ENCODE measurements at regions not wholly inside any gene's neighbourhood (a gene's known extent, or its start where the extent isn't known, plus 50 kb on each side); places are given as distances from the start of the nearest gene placed in this dataset.
"Not testable (repeated sequence)": the region's sequence is repeated elsewhere in the genome, so short reads cannot be mapped to it uniquely, and the experiment has no call there.

DNA sequence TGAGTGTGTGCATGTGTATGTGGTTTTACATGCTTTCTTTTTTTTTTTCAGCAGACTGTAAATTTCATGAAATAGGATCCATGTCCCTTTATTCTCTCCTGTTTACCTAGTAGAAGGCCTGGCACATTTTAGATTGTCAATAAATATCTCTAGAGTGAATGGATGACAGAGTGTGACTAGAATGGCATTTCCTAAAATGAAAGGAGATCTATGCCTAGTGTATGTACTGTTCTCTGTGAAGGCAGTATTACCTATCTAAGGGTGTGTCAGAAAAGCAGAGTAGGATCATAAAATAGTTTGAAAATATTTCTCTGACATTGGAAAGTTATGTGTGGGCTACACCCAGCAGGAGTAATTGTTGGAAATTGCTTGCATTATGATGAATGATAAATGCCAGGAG is 1876.0 kb upstream of the C9orf72 start:
- no peaks in the 10 kb centered on the region for H3K4me1 ChIP-seq
- H3K27me3 ChIP-seq: no peaks in the 10 kb centered on the region
- DNase-seq: no peak
- TF ChIP-seq, protein P1, sequence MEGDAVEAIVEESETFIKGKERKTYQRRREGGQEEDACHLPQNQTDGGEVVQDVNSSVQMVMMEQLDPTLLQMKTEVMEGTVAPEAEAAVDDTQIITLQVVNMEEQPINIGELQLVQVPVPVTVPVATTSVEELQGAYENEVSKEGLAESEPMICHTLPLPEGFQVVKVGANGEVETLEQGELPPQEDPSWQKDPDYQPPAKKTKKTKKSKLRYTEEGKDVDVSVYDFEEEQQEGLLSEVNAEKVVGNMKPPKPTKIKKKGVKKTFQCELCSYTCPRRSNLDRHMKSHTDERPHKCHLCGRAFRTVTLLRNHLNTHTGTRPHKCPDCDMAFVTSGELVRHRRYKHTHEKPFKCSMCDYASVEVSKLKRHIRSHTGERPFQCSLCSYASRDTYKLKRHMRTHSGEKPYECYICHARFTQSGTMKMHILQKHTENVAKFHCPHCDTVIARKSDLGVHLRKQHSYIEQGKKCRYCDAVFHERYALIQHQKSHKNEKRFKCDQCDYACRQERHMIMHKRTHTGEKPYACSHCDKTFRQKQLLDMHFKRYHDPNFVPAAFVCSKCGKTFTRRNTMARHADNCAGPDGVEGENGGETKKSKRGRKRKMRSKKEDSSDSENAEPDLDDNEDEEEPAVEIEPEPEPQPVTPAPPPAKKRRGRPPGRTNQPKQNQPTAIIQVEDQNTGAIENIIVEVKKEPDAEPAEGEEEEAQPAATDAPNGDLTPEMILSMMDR (IDR thresholded peaks at IDR 0.05): no peak
- no peak for TF ChIP-seq POLR2A (IDR thresholded peaks at IDR 0.05)
- intact Hi-C loops (cut with DNase I): no loop called here
- no peak for ATAC-seq
- H3K36me3 ChIP-seq: no peaks in the 10 kb centered on the region
- H3K27ac ChIP-seq: no peak overlapping the region
- no peak overlapping the region for H3K4me3 ChIP-seq
- H3K9me3 ChIP-seq: no peaks in the 10 kb centered on the region

DNA sequence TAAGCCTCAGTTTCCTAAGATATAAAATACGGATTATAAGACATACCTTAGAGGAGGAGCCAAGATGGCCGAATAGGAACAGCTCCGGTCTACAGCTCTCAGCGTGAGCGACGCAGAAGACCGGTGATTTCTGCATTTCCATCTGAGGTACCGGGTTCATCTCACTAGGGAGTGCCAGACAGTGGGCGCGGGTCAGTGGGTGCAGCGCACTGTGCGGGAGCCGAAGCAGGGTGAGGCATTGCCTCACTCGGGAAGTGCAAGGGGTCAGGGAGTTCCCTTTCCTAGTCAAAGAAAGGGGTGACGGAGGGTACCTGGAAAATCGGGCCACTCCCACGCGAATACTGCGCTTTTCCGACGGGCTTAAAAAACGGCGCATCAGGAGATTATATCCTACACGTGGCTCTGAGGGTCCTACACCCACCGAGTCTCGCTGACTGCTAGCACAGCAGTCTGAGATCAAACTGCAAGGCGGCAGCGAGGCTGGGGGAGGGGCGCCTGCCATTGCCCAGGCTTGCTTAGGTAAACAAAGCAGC is 1877.1 kb upstream of the C9orf72 start:
- intact Hi-C loops (cut with DNase I); DNase-seq: not testable (repeated sequence)
- WGBS (ENCODE audit: insufficient coverage, low coverage, low lambda C conversion rate, missing lambda C conversion rate): 73% methylated on average over 3 of the region's 29 CpGs

DNA sequence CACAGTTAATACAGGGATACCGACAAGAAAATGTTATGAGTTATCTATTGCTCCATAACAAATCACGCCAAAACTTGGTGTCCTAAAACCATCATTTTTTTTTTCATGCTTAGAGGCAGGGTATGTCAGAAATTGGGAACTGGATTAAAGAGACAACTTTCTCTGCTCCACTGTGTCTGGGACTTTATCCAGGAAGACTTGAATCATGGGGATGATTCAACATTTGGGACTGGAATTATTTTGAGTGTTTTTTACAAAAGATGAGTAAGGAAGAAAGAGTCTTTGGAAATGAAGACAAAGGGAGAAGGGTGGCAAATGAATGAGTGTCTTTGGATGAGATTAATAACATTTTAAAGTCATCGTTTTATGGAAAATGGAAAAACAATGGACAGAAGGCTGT is 1883.7 kb upstream of the C9orf72 start:
- no peaks in the 10 kb centered on the region for H3K36me3 ChIP-seq
- ATAC-seq: no peak
- no peaks in the 10 kb centered on the region for H3K27me3 ChIP-seq
- H3K27ac ChIP-seq: no peak overlapping the region
- WGBS (ENCODE audit: insufficient coverage, low coverage, low lambda C conversion rate, missing lambda C conversion rate): 63% methylated on average over 3 of the region's 3 CpGs
- no peaks in the 10 kb centered on the region for H3K4me1 ChIP-seq
- H3K4me3 ChIP-seq: no peak overlapping the region
- no peaks in the 10 kb centered on the region for H3K9me3 ChIP-seq
- no peak for DNase-seq
- intact Hi-C loops (cut with DNase I): no loop called here
- TF ChIP-seq POLR2A (IDR thresholded peaks at IDR 0.05): no peak
- TF ChIP-seq, protein P1 (IDR thresholded peaks at IDR 0.05): no peak

More for the DNA sequence above, 1877.1 kb upstream of the C9orf72 start:
- not testable (repeated sequence) for ATAC-seq, H3K4me1 ChIP-seq, H3K9me3 ChIP-seq, H3K27me3 ChIP-seq, H3K36me3 ChIP-seq, H3K4me3 ChIP-seq, H3K27ac ChIP-seq

DNA sequence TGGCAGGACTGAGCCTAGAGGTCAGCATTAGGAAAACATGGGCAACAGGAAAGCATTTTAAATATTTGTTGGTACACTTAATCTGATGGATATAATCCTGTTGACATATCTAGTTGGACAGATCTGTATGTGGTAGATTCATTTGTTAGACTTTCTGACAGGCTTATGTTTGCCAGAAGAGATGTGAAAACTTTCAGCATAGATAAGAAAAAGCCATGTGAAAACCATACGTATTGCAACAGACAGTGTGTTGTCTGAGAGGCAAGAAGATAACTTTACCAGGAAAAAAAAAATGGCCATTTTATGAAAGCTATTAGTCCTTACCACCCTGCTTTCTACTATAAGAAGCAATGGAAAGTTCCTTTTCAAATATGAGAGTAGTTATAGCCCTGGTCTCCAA is 1902.2 kb upstream of the C9orf72 start:
- TF ChIP-seq, protein P1 (IDR thresholded peaks at IDR 0.05): no peak
- TF ChIP-seq POLR2A (IDR thresholded peaks at IDR 0.05): no peak
- Histone ChIP-seq H3K27me3 (no peaks in the 10 kb centered on the region), H3K27ac (no peak overlapping the region), H3K9me3 (no peaks in the 10 kb centered on the region), H3K4me1 (no peaks in the 10 kb centered on the region), H3K4me3 (no peak overlapping the region), H3K36me3 (no peaks in the 10 kb centered on the region)
- DNase-seq (no peak), ATAC-seq (no peak)
- intact Hi-C loops (cut with DNase I): no loop called here
- 0% methylated on average over 1 of the region's 1 CpG for WGBS (ENCODE audit: insufficient coverage, low coverage, low lambda C conversion rate, missing lambda C conversion rate)

DNA sequence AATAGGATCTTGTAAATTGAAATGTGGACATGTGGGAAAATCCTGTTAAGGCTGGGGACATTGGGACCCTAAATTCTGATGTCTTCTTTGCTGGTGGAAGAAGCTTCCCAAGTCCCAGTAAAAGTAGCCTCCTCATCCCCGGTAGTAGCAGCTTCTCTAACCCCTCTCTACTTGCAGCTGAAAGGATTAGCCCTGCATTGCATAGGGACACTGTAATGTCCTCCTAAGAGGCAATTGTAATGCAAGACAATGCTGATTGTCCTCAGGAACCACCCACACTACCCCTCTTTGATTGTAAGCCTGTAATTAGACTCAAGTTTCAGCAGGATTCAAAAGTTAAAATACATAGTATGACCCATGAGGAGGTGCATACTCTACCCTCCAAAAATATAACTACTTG is 1938.4 kb upstream of the C9orf72 start:
- Histone ChIP-seq H3K9me3 (no peaks in the 10 kb centered on the region), H3K36me3 (no peaks in the 10 kb centered on the region), H3K4me3 (no peak overlapping the region), H3K27ac (no peak overlapping the region), H3K4me1 (no peaks in the 10 kb centered on the region), H3K27me3 (no peaks in the 10 kb centered on the region)
- TF ChIP-seq, protein P1 (IDR thresholded peaks at IDR 0.05): no peak
- TF ChIP-seq POLR2A (IDR thresholded peaks at IDR 0.05): no peak
- no CpG with 5 or more reads among the region's 1 CpG for WGBS (ENCODE audit: insufficient coverage, low coverage, low lambda C conversion rate, missing lambda C conversion rate)
- no peak for DNase-seq
- intact Hi-C loops (cut with DNase I): no loop called here
- ATAC-seq: no peak

All from right lobe of liver (tissue), 6 donors.